ENCODE measurements at regions not wholly inside any gene's neighbourhood (a gene's known extent, or its start where the extent isn't known, plus 50 kb on each side); places are given as distances from the start of the nearest gene placed in this dataset.
"Not testable (repeated sequence)": the region's sequence is repeated elsewhere in the genome, so short reads cannot be mapped to it uniquely, and the experiment has no call there.

DNA sequence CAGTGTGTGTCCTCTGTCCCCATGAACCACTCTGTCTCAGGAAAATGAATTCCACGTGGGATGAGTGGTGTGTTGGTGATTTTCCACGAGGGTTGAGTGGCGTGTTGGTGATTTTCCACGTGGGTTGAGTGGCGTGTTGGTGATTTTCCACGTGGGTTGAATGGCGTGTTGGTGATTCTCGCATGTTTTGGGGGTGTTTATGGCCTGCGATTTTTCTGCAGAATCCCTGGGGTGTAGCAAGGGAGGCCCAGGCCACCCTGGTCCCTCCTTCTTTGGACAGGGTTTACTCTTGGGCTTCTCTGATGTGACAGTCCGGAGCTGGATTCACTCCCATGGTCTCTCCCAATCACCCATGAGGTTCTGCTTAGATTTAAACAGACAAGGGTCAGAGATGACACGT is 90.6 kb upstream of the FRMD1 start:
- FAIRE-seq (no peak), ATAC-seq (no peak), DNase-seq (no peak)
- no peaks in the 10 kb centered on the region for H3K9me3 ChIP-seq
- no peak overlapping the region for H3K27ac ChIP-seq
- TF ChIP-seq, protein P1, sequence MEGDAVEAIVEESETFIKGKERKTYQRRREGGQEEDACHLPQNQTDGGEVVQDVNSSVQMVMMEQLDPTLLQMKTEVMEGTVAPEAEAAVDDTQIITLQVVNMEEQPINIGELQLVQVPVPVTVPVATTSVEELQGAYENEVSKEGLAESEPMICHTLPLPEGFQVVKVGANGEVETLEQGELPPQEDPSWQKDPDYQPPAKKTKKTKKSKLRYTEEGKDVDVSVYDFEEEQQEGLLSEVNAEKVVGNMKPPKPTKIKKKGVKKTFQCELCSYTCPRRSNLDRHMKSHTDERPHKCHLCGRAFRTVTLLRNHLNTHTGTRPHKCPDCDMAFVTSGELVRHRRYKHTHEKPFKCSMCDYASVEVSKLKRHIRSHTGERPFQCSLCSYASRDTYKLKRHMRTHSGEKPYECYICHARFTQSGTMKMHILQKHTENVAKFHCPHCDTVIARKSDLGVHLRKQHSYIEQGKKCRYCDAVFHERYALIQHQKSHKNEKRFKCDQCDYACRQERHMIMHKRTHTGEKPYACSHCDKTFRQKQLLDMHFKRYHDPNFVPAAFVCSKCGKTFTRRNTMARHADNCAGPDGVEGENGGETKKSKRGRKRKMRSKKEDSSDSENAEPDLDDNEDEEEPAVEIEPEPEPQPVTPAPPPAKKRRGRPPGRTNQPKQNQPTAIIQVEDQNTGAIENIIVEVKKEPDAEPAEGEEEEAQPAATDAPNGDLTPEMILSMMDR (IDR thresholded peaks at IDR 0.05) = no peak
- 74 to 88% methylated on average over 11 of the region's 11 CpGs for WGBS, 2 donors
- H3K36me3 ChIP-seq = no peaks in the 10 kb centered on the region
- no peaks in the 10 kb centered on the region for H3K27me3 ChIP-seq
- H3K4me3 ChIP-seq = no peak overlapping the region
- peaks cover 0 to 4% (median 0%) of the 10 kb centered on the region in 3 donors for H3K4me1 ChIP-seq
- intact Hi-C loops (cut with DNase I) = no loop called here

DNA sequence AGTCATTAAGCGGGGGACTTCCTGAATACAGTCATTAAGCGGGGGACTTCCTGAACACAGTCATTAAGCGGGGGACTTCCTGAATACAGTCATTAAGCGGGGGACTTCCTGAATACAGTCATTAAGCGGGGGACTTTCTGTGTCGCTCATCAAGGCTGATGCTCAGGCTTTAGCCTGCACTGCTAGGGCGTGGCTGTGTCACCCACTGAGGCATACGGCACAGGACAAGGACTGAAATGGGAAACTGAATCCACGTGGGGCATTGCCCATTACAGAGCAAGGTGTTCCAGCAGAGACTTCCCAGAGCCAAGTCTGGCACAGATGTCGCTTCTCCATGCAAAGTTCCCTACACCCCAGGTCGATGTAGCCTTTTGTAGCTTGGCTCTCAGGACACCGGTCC is 89.9 kb upstream of the FRMD1 start:
- intact Hi-C loops (cut with DNase I); H3K36me3 ChIP-seq; H3K9me3 ChIP-seq; H3K27ac ChIP-seq; H3K4me1 ChIP-seq; H3K27me3 ChIP-seq; ATAC-seq; DNase-seq; H3K4me3 ChIP-seq; FAIRE-seq: not testable (repeated sequence)
- WGBS, 2 donors = 70 to 71% methylated on average over 9 to 10 of the region's 12 CpGs

DNA sequence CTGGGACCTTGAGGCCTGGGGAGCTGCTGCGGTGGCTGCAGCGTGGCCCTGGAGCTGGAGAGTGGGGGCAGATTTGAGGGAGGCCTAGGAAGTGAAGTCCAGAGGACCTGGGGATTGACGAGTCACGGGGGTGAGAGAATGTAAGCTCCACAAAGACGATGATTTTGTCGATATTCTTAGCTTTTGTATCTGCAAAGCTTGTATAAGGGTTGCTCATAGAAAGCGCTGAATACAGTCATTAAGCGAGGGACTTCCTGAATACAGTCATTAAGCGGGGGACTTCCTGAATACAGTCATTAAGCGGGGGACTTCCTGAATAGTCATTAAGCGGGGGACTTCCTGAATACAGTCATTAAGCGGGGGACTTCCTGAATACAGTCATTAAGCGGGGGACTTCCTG is 89.3 kb upstream of the FRMD1 start:
- WGBS, 2 donors = 90 to 91% methylated on average over 10 to 11 of the region's 13 CpGs
- H3K4me3 ChIP-seq; intact Hi-C loops (cut with DNase I); H3K36me3 ChIP-seq; DNase-seq; H3K4me1 ChIP-seq; ATAC-seq; FAIRE-seq; H3K27me3 ChIP-seq; H3K27ac ChIP-seq; H3K9me3 ChIP-seq: not testable (repeated sequence)

DNA sequence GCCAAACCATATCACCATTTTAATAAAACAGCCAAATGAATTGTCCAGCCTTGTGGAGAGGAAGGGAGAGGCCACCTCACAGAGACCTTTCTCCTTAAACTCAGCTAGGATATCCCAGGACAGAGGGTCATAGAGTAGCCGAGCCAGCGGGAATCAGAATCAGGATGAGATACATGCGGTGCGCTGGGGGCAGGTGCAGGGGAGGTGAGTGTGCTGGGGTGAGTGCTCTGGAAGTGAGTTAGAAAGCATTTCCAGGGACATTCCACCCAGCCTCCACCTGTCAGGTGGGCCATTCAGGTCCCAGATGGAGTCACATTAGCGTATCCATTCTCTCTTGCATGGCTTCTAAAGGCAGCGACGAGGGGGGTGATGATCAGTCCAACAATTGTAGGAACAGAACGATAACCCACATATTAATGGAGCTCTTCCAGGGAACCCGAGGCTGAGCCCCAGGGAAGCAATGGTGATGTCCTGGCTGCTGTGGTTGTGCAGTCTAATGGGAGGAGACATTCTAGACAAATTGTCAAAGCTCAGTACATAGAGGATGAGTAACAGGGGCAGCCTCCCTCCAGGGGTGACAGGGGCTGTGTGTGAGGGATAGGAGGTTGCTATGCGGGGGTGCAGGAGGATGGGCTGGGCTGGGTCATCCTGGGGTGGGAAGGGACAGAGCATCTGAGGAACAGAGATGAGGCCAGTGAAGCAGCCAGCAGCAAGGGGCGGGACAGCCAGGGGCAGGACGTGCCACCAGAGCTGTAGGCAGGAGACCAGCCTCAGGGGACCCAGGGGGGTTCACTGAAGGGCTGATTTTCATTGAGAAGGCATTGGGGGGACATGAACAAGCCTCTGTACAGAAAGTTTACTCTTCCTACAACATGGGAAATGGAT is 88.7 kb upstream of the FRMD1 start:
- no peaks in the 10 kb centered on the region for H3K4me1 ChIP-seq
- ATAC-seq = no peak
- no peak overlapping the region for H3K4me3 ChIP-seq
- no peaks in the 10 kb centered on the region for H3K9me3 ChIP-seq
- no peaks in the 10 kb centered on the region for H3K27me3 ChIP-seq
- TF ChIP-seq, protein P1 (IDR thresholded peaks at IDR 0.05) = no peak
- no peaks in the 10 kb centered on the region for H3K36me3 ChIP-seq
- FAIRE-seq = no peak
- DNase-seq = no peak
- no peak overlapping the region for H3K27ac ChIP-seq
- 90 to 94% methylated on average over 12 of the region's 12 CpGs for WGBS, 2 donors
- intact Hi-C loops (cut with DNase I) = no loop called here

DNA sequence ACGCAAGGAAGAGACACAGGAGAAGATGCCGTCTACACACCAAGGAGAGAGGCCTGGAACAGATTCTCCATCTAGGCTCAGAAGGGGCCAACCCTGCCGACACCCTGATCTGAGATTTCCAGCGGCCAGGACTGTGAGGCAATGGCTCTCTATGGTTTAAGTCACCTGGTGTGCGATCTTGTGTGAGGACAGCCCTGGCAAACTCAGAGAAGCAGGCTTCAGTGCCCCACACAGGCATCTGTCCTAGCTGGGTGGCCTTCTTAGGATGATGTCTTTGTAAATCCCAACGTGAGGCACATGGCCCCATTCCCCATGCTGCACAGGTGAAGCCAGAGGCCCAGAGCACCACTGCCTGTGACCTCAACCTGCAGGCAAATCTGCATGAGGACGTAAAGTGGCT is 87.6 kb upstream of the FRMD1 start:
- WGBS, 2 donors = 90 to 91% methylated on average over 7 of the region's 7 CpGs
- no peak for ATAC-seq
- DNase-seq = no peak
- Histone ChIP-seq H3K27me3 (no peaks in the 10 kb centered on the region), H3K9me3 (no peaks in the 10 kb centered on the region), H3K4me3 (no peak overlapping the region), H3K36me3 (no peaks in the 10 kb centered on the region), H3K27ac (no peak overlapping the region), H3K4me1 (no peaks in the 10 kb centered on the region)
- TF ChIP-seq, protein P1 (IDR thresholded peaks at IDR 0.05) = no peak
- no peak for FAIRE-seq
- intact Hi-C loops (cut with DNase I) = no loop called here

DNA sequence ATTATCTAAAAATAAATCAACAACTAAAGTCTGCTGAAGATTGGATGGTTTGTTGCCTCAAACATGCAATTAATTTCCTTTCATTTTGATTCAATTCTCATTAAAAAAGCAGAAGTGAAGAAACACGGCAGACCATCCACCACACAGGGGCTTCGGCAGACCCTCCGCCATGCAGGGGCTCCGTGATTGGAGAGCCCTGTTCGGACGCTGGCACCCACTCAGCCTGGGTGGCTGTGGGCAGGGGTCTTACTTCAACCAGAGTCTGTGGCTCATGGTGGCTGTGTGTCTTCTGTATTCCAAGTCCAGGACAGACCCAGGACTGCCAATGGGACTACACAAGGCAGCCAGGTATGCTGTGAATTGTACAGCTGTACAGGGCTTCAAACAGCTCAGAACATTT is 86.9 kb upstream of the FRMD1 start:
- H3K27ac ChIP-seq = no peak overlapping the region
- no peaks in the 10 kb centered on the region for H3K9me3 ChIP-seq
- no peak overlapping the region for H3K4me3 ChIP-seq
- H3K36me3 ChIP-seq = no peaks in the 10 kb centered on the region
- intact Hi-C loops (cut with DNase I) = no loop called here
- H3K4me1 ChIP-seq = no peaks in the 10 kb centered on the region
- DNase-seq (no peak), FAIRE-seq (no peak), ATAC-seq (no peak)
- no peaks in the 10 kb centered on the region for H3K27me3 ChIP-seq
- TF ChIP-seq, protein P1 (IDR thresholded peaks at IDR 0.05) = no peak
- 87 to 92% methylated on average over 6 of the region's 6 CpGs for WGBS, 2 donors
